Peyer's patch (tissue), 4 donors: ENCODE measurements at regions not wholly inside any gene's neighbourhood (a gene's known extent, or its start where the extent isn't known, plus 50 kb on each side); places are given as distances from the start of the nearest gene placed in this dataset.

Source experiments
- DNase-seq, 3 donors: peaks; one replicate each; pipeline ENCODE4 v3.0.0-alpha.2; 2017 to 2019
- H3K27ac ChIP-seq, 4 donors: fragments of 200-600 bp; sonication (generic); one replicate each; pipeline ENCODE4 v1.5.1; 2016 to 2019
- H3K27me3 ChIP-seq, 2 donors: fragments of 200-600 bp; sonication (generic); one replicate each; pipeline ENCODE4 v1.5.1; 2019
- H3K36me3 ChIP-seq, 3 donors: fragments of 200-600 bp; sonication (generic); one replicate each; pipeline ENCODE4 v1.5.1; 2016 to 2019
- H3K4me1 ChIP-seq, 4 donors: fragments of 200-600 bp; sonication (generic); one replicate each; pipeline ENCODE4 v1.5.1; 2016 to 2019
- H3K4me3 ChIP-seq, 4 donors: fragments of 200-600 bp; sonication (generic); 1 replicate in 3 of 4; 2 replicates in 1 of 4; pipeline ENCODE4 v1.5.1; 2016 to 2019; ENCODE audit warnings: mild to moderate bottlenecking in 1 of 4
- H3K9me3 ChIP-seq, 4 donors: fragments of 200-600 bp; sonication (generic); one replicate each; pipeline ENCODE4 v1.5.1; 2016 to 2019; ENCODE audit warnings: mild to moderate bottlenecking in 1 of 4
- CTCF ChIP-seq, 6 experiments: fragments of 450-650 bp in 4 of 6; fragments of 200-600 bp in 2 of 6; sonication (generic) in 1 of 6; IDR thresholded peaks; one replicate each; pipeline ENCODE4 v1.5.1; 2017 to 2019; ENCODE audit warnings: antibody characterized with exemption in 6 of 6, mild to moderate bottlenecking in 3 of 6, moderate library complexity in 1 of 6
- POLR2A ChIP-seq, 2 donors: fragments of 450-650 bp; IDR thresholded peaks; one replicate each; pipeline ENCODE4 v1.5.1; 2017; ENCODE audit warnings: antibody characterized with exemption in 2 of 2, mild to moderate bottlenecking in 2 of 2, moderate library complexity in 2 of 2

- Histone ChIP-seq H3K36me3 (no peaks in the 10 kb centered on the region), H3K27ac (no peak overlapping the region), H3K4me3 (no peak overlapping the region), H3K27me3 (no peaks in the 10 kb centered on the region), H3K9me3 (no peaks in the 10 kb centered on the region), H3K4me1 (no peaks in the 10 kb centered on the region)
- TF ChIP-seq POLR2A (IDR thresholded peaks at IDR 0.05) (no peak), CTCF (IDR thresholded peaks at IDR 0.05) (no peak)
- no peak for DNase-seq
Observed at GRCh38 chr6:92047860-92048259, 1371.5 kb downstream of the EPHA7 start.

GRCh38 chr6:92047152-92047850 lies 1372.1 kb downstream of the EPHA7 start:
- no peak for TF ChIP-seq POLR2A (IDR thresholded peaks at IDR 0.05)
- no peak for TF ChIP-seq CTCF (IDR thresholded peaks at IDR 0.05)

GRCh38 chr6:92044312-92044711 lies 1375.0 kb downstream of the EPHA7 start:
- Histone ChIP-seq H3K27me3 (no peaks in the 10 kb centered on the region), H3K4me1 (no peaks in the 10 kb centered on the region), H3K9me3 (no peaks in the 10 kb centered on the region), H3K4me3 (no peak overlapping the region), H3K27ac (no peak overlapping the region), H3K36me3 (no peaks in the 10 kb centered on the region)
- no peak for TF ChIP-seq CTCF (IDR thresholded peaks at IDR 0.05)
- no peak for TF ChIP-seq POLR2A (IDR thresholded peaks at IDR 0.05)
- no peak for DNase-seq

More at GRCh38 chr6:92047152-92047850, 1372.1 kb downstream of the EPHA7 start:
- no peak for DNase-seq
- H3K27ac ChIP-seq = no peak overlapping the region
- no peak overlapping the region for H3K4me3 ChIP-seq
- H3K27me3 ChIP-seq = no peaks in the 10 kb centered on the region
- H3K36me3 ChIP-seq = no peaks in the 10 kb centered on the region
- H3K4me1 ChIP-seq = no peaks in the 10 kb centered on the region
- H3K9me3 ChIP-seq = no peaks in the 10 kb centered on the region

- H3K27me3 ChIP-seq = no peaks in the 10 kb centered on the region
- TF ChIP-seq POLR2A (IDR thresholded peaks at IDR 0.05) (no peak), CTCF (IDR thresholded peaks at IDR 0.05) (no peak)
- H3K27ac ChIP-seq = no peak overlapping the region
- H3K4me1 ChIP-seq = no peaks in the 10 kb centered on the region
- DNase-seq = no peak
- H3K9me3 ChIP-seq = no peaks in the 10 kb centered on the region
- no peaks in the 10 kb centered on the region for H3K36me3 ChIP-seq
- no peak overlapping the region for H3K4me3 ChIP-seq
Observed at GRCh38 chr6:92043777-92044176, 1375.6 kb downstream of the EPHA7 start.

GRCh38 chr6:92026878-92027277 lies 1392.5 kb downstream of the EPHA7 start:
- Histone ChIP-seq H3K9me3 (no peaks in the 10 kb centered on the region), H3K4me1 (no peaks in the 10 kb centered on the region), H3K27me3 (no peaks in the 10 kb centered on the region), H3K36me3 (no peaks in the 10 kb centered on the region), H3K27ac (no peak overlapping the region), H3K4me3 (no peak overlapping the region)
- DNase-seq = no peak
- no peak for TF ChIP-seq POLR2A (IDR thresholded peaks at IDR 0.05)
- no peak for TF ChIP-seq CTCF (IDR thresholded peaks at IDR 0.05)

GRCh38 chr6:92024881-92025280 lies 1394.5 kb downstream of the EPHA7 start:
- no peak for DNase-seq
- TF ChIP-seq POLR2A (IDR thresholded peaks at IDR 0.05) = no peak
- no peak for TF ChIP-seq CTCF (IDR thresholded peaks at IDR 0.05)
- H3K27ac ChIP-seq = no peak overlapping the region

More at GRCh38 chr6:92024881-92025280, 1394.5 kb downstream of the EPHA7 start:
- Histone ChIP-seq H3K4me3 (no peak overlapping the region), H3K36me3 (no peaks in the 10 kb centered on the region), H3K27me3 (no peaks in the 10 kb centered on the region), H3K4me1 (no peaks in the 10 kb centered on the region), H3K9me3 (no peaks in the 10 kb centered on the region)
